ENCODE measurements at regions not wholly inside any gene's neighbourhood (a gene's known extent, or its start where the extent isn't known, plus 50 kb on each side); places are given as distances from the start of the nearest gene placed in this dataset.

DNA sequence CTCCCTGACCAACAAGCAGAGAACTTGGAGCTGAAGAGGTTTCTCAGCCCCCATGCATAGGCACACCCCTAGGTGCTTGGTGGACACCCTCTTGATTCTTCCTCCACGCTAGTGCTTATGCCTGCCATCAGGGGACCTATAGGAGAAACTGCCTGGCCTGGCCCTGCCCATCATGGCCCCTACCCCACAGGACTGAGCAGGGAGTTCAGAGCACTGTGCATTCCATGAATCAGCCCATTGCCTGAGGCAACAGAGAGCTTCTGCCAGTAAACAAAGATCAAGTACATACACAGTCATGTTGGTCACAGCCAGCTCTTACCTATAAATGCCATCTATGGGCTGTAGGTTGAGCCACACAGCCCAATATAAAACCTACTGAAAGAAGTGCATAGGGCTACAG, 99.1 kb upstream of the EDNRA start:
- TF ChIP-seq, protein P1, sequence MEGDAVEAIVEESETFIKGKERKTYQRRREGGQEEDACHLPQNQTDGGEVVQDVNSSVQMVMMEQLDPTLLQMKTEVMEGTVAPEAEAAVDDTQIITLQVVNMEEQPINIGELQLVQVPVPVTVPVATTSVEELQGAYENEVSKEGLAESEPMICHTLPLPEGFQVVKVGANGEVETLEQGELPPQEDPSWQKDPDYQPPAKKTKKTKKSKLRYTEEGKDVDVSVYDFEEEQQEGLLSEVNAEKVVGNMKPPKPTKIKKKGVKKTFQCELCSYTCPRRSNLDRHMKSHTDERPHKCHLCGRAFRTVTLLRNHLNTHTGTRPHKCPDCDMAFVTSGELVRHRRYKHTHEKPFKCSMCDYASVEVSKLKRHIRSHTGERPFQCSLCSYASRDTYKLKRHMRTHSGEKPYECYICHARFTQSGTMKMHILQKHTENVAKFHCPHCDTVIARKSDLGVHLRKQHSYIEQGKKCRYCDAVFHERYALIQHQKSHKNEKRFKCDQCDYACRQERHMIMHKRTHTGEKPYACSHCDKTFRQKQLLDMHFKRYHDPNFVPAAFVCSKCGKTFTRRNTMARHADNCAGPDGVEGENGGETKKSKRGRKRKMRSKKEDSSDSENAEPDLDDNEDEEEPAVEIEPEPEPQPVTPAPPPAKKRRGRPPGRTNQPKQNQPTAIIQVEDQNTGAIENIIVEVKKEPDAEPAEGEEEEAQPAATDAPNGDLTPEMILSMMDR (IDR thresholded peaks at IDR 0.05), result no peak
- TF ChIP-seq POLR2A (IDR thresholded peaks at IDR 0.05), result no peak
